Smooth muscle cell (in vitro differentiated cells): ENCODE measurements at regions not wholly inside any gene's neighbourhood (a gene's known extent, or its start where the extent isn't known, plus 50 kb on each side); places are given as distances from the start of the nearest gene placed in this dataset.

ENCODE experiments used
- DNase-seq: peaks from one replicate; lab custom pipeline; 2025; ENCODE audit not compliant: unreplicated experiment; lab: John Stamatoyannopoulos, UW
- H2AFZ ChIP-seq: fragments of 200-600 bp; sonication (generic); 2 replicates; pipeline ENCODE4 v1.6.0; 2016; ENCODE audit warnings: antibody characterized with exemption, low read depth, mild to moderate bottlenecking
- H3F3A ChIP-seq: fragments of 200-600 bp; sonication (generic); 2 replicates; pipeline ENCODE4 v1.6.0; 2017; ENCODE audit warnings: antibody characterized with exemption, low read depth
- H3K27ac ChIP-seq: fragments of 200-600 bp; sonication (generic); 2 replicates; pipeline ENCODE4 v1.5.1; 2016; ENCODE audit warnings: low read depth, mild to moderate bottlenecking
- H3K27me3 ChIP-seq: fragments of 200-600 bp; sonication (generic); 2 replicates; pipeline ENCODE4 v1.6.1; 2016; ENCODE audit warnings: low read depth, mild to moderate bottlenecking
- H3K36me3 ChIP-seq: fragments of 200-600 bp; sonication (generic); 2 replicates; pipeline ENCODE4 v1.5.1; 2016; ENCODE audit warnings: low read depth
- H3K4me1 ChIP-seq: fragments of 200-600 bp; sonication (generic); 2 replicates; pipeline ENCODE4 v1.5.1; 2016; ENCODE audit warnings: low read depth
- H3K4me2 ChIP-seq: fragments of 200-600 bp; sonication (generic); 2 replicates; pipeline ENCODE4 v1.6.0; 2016; ENCODE audit warnings: mild to moderate bottlenecking
- H3K4me3 ChIP-seq: fragments of 200-600 bp; sonication (generic); 2 replicates; pipeline ENCODE4 v1.5.1; 2016; ENCODE audit warnings: mild to moderate bottlenecking
- H3K79me2 ChIP-seq: fragments of 200-600 bp; sonication (generic); 2 replicates; pipeline ENCODE4 v1.6.0; 2016; ENCODE audit warnings: low read depth, mild to moderate bottlenecking
- H3K9ac ChIP-seq: fragments of 200-600 bp; sonication (generic); 2 replicates; pipeline ENCODE4 v1.6.0; 2016; ENCODE audit warnings: low read depth
- H3K9me3 ChIP-seq: fragments of 200-600 bp; sonication (generic); replicated peaks from 2 replicates; pipeline ENCODE4 v1.5.1; 2016; ENCODE audit warnings: low read depth
- H4K20me1 ChIP-seq: fragments of 200-600 bp; sonication (generic); 2 replicates; pipeline ENCODE4 v1.6.0; 2016; ENCODE audit warnings: low read depth
- WGBS: methylation state at CpG from one replicate; pipeline ENCODE4 v1.1.7; 2016; ENCODE audit warnings: low lambda C conversion rate; 5-methylcytosine and 5-hydroxymethylcytosine counted together
- TF ChIP-seq, protein P1 (sequence below): fragments of 200-600 bp; sonication (generic); IDR thresholded peaks from 2 replicates; pipeline ENCODE4 v1.5.1; 2017; ENCODE audit warnings: borderline replicate concordance, mild to moderate bottlenecking, antibody characterized with exemption; ENCODE audit not compliant: insufficient read depth, poor library complexity, severe bottlenecking

DNA sequence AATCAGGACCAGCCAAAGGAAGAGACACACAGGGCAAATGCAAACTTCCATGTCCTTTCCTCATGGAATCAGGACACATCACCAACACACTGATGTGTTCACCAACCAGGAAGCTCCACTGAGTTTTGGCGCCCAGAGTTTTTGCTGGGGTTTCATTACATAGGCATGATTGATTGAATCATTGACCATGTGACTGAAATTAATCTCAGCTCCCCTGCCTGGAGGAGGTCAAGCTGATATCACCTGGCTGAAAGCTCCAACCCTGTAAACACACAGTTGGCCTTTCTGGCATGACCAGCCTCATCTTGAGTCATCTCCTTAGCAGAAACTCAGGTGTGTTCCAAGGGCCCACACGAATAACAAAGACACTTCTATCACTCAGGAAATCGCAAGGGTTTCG lies 133.2 kb downstream of the TRIM29 start:
- H2AFZ ChIP-seq, result no peak overlapping the region
- WGBS, result 87% methylated on average over 4 of the region's 4 CpGs
- no peaks in the 10 kb centered on the region for H3K36me3 ChIP-seq
- no peaks in the 10 kb centered on the region for H3K27me3 ChIP-seq
- no peaks in the 10 kb centered on the region for H3K9me3 ChIP-seq
- no peak overlapping the region for H3K4me2 ChIP-seq
- H3K9ac ChIP-seq, result no peak overlapping the region
- no peaks in the 10 kb centered on the region for H3K79me2 ChIP-seq
- no peak overlapping the region for H3K4me3 ChIP-seq
- H3K27ac ChIP-seq, result no peak overlapping the region
- peaks cover 9% of the 10 kb centered on the region for H3K4me1 ChIP-seq
- DNase-seq, result no peak
- H4K20me1 ChIP-seq, result no peaks in the 10 kb centered on the region
- H3F3A ChIP-seq, result no peaks in the 10 kb centered on the region
- TF ChIP-seq, protein P1, sequence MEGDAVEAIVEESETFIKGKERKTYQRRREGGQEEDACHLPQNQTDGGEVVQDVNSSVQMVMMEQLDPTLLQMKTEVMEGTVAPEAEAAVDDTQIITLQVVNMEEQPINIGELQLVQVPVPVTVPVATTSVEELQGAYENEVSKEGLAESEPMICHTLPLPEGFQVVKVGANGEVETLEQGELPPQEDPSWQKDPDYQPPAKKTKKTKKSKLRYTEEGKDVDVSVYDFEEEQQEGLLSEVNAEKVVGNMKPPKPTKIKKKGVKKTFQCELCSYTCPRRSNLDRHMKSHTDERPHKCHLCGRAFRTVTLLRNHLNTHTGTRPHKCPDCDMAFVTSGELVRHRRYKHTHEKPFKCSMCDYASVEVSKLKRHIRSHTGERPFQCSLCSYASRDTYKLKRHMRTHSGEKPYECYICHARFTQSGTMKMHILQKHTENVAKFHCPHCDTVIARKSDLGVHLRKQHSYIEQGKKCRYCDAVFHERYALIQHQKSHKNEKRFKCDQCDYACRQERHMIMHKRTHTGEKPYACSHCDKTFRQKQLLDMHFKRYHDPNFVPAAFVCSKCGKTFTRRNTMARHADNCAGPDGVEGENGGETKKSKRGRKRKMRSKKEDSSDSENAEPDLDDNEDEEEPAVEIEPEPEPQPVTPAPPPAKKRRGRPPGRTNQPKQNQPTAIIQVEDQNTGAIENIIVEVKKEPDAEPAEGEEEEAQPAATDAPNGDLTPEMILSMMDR, result no peak

DNA sequence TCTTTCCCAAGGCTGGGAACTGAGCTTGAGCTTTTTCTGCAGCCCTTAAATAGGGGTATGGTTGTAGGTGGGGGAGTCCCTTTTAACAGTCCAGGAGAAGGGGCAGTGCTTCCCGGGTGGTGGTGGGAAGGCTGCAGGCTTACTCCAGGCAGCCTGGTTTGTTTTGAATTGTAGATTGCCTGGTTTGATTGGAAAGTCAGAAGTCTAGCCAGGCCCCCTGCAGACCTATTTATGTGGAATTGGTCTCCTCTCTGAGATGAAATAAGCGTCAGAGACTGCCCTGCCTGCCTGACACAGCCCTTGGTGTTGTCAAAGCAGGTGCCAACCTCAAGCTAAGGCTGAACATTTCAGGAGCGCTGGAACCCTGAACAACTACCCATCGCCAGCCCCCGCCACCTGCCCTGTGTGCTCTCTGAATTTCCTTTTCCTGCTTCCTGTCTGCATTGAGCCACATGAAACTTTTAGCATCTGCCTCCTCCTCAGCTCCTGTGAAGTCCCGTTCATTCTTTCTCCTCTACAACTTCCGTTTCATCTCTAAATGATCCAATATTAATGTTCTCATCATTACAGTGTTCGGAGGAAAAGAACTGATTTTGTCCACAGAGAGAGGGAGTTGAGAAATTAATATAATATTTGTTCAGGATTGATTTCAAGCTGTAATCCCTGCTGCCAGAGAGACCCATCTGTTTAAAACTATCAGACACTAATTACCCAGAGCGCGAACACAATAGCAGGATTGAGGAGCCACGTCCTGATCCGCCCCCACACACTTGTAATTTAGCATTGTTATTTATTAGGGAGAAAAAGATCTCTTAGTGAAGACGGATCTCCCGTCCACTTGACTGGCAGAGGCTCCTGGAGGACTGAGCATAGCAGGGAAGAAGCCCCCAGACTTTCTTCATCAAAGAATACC lies 136.5 kb downstream of the TRIM29 start:
- H4K20me1 ChIP-seq, result no peaks in the 10 kb centered on the region
- 65% methylated on average over 14 of the region's 14 CpGs for WGBS

DNA sequence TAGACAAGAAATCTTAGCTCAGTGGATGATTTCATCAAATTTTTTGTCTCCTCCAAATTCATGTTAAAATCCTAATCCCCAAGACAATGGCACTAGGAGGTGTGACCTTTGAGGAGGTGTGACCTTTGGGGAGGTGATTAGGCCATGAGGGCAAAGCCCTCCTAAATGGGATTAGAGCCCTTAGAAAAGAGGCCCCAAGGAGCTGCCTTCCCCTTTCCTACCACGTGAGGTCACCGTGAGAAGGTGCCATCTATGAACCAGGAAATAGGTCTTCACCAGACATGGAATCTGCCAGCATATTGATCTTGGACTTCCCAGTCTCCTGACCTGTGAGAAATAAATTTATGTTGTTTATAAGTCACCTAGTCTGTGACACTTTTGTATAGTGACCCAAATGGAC lies 138.7 kb downstream of the TRIM29 start:
- Histone ChIP-seq H3K27ac (no peak overlapping the region), H3K27me3 (no peaks in the 10 kb centered on the region), H3K36me3 (no peaks in the 10 kb centered on the region), H3K4me3 (no peak overlapping the region), H3K9ac (no peak overlapping the region), H3F3A (no peaks in the 10 kb centered on the region), H2AFZ (no peak overlapping the region), H3K4me1 (peaks cover 9% of the 10 kb centered on the region), H4K20me1 (no peaks in the 10 kb centered on the region), H3K79me2 (no peaks in the 10 kb centered on the region), H3K9me3 (no peaks in the 10 kb centered on the region), H3K4me2 (no peak overlapping the region)
- TF ChIP-seq, protein P1, result no peak
- DNase-seq, result no peak
- WGBS, result 65% methylated on average over 2 of the region's 2 CpGs

More for the DNA sequence above, 136.5 kb downstream of the TRIM29 start:
- H3K79me2 ChIP-seq, result no peaks in the 10 kb centered on the region
- no peak overlapping the region for H3K27ac ChIP-seq
- H3K27me3 ChIP-seq, result no peaks in the 10 kb centered on the region
- no peaks in the 10 kb centered on the region for H3K9me3 ChIP-seq
- no peak overlapping the region for H3K4me2 ChIP-seq
- H3K4me3 ChIP-seq, result no peak overlapping the region
- H3K36me3 ChIP-seq, result no peaks in the 10 kb centered on the region
- H3K4me1 ChIP-seq, result peaks cover 9% of the 10 kb centered on the region
- H3K9ac ChIP-seq, result no peak overlapping the region
- H3F3A ChIP-seq, result no peaks in the 10 kb centered on the region
- TF ChIP-seq, protein P1, result no peak
- no peak overlapping the region for H2AFZ ChIP-seq
- DNase-seq, result no peak

DNA sequence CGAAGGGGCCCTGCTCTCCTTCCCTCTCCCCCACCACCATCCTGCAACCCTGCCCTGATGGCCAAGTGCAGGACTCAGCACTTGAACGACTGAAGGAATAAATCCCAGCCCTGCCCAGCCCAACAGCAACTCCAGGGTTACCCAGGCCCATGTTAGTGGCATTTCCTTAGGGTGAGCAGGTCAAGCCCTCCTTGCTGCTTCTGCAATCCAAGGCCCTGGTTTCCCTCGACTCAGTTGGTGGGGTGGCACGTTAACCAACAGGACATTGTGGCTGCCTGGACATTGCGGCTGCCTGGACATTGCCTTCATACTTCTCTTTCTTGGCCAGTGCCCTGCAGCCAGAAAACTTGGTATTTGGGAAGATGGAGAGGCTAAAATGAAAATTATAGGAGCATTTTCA lies 141.4 kb downstream of the TRIM29 start:
- Histone ChIP-seq H3K9me3 (no peaks in the 10 kb centered on the region), H3K36me3 (no peaks in the 10 kb centered on the region), H3K9ac (no peak overlapping the region), H3F3A (no peaks in the 10 kb centered on the region), H3K4me3 (no peak overlapping the region), H3K4me1 (peaks cover 3% of the 10 kb centered on the region), H3K4me2 (no peak overlapping the region), H3K79me2 (no peaks in the 10 kb centered on the region), H3K27me3 (no peaks in the 10 kb centered on the region), H3K27ac (no peak overlapping the region), H2AFZ (no peak overlapping the region), H4K20me1 (no peaks in the 10 kb centered on the region)
- no peak for DNase-seq
- WGBS, result 71% methylated on average over 5 of the region's 5 CpGs
- TF ChIP-seq, protein P1, result no peak
